BLaER1 (cell line): ENCODE measurements at regions not wholly inside any gene's neighbourhood (a gene's known extent, or its start where the extent isn't known, plus 50 kb on each side); places are given as distances from the start of the nearest gene placed in this dataset.

Experiments used
- H3K27ac ChIP-seq: shearing (Covaris generic); formaldehyde crosslinking; 2 replicates; pipeline ENCODE4 v1.8.1; 2022
- H3K27me3 ChIP-seq: shearing (Covaris generic); formaldehyde crosslinking; 2 replicates; pipeline ENCODE4 v1.8.1; 2022
- H3K36me3 ChIP-seq: shearing (Covaris generic); formaldehyde crosslinking; 2 replicates; pipeline ENCODE4 v1.8.1; 2022
- H3K4me1 ChIP-seq: shearing (Covaris generic); formaldehyde crosslinking; 2 replicates; pipeline ENCODE4 v1.8.1; 2022
- H3K4me2 ChIP-seq: shearing (Covaris generic); formaldehyde crosslinking; 2 replicates; pipeline ENCODE4 v1.8.1; 2022
- H3K4me3 ChIP-seq: shearing (Covaris generic); formaldehyde crosslinking; 2 replicates; pipeline ENCODE4 v1.8.1; 2022
- H3K9ac ChIP-seq: shearing (Covaris generic); formaldehyde crosslinking; 2 replicates; pipeline ENCODE4 v1.8.1; 2022
- H3K9me3 ChIP-seq: shearing (Covaris generic); formaldehyde crosslinking; 2 replicates; pipeline ENCODE4 v1.8.1; 2022
- H4K20me1 ChIP-seq: shearing (Covaris generic); formaldehyde crosslinking; 2 replicates; pipeline ENCODE4 v1.8.1; 2022
- Cebpa-rat ChIP-seq: shearing (Covaris generic); IDR thresholded peaks from 2 replicates; pipeline ENCODE4 v1.8.1; 2022

- Histone ChIP-seq H3K9ac (no peak overlapping the region), H4K20me1 (no peaks in the 10 kb centered on the region), H3K4me1 (no peaks in the 10 kb centered on the region), H3K9me3 (peaks cover 41% of the 10 kb centered on the region), H3K27me3 (no peaks in the 10 kb centered on the region), H3K4me2 (no peak overlapping the region), H3K36me3 (no peaks in the 10 kb centered on the region), H3K4me3 (no peak overlapping the region), H3K27ac (no peak overlapping the region)
- no peak for TF ChIP-seq Cebpa-rat
Measured at GRCh38 chr1:57839067-57839466, 415.2 kb upstream of the DAB1 start.

DNA sequence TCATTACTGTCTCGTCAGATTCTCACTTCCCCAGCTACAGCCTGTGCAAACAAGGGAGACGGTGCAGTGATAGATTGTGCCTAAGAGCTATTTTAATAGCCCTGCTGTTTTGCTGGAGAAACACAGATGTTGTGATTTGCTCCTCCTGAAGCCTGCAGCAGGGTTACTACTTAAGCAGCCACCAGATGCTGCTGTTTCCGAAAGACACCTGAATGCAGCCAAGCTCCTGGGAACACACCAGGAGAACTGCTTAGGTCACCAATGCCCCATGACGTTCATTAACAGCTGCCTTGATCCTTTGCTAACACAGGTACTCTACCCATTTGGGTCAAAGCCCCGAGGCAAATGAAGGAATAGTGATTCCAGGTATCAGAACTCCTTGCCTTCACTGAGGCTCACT lies 411.8 kb upstream of the DAB1 start:
- H3K9ac ChIP-seq, result no peak overlapping the region
- H3K9me3 ChIP-seq, result peaks cover 13% of the 10 kb centered on the region
- no peak overlapping the region for H3K4me3 ChIP-seq
- no peaks in the 10 kb centered on the region for H3K36me3 ChIP-seq
- H4K20me1 ChIP-seq, result no peaks in the 10 kb centered on the region
- H3K27ac ChIP-seq, result no peak overlapping the region
- no peak overlapping the region for H3K4me2 ChIP-seq
- no peaks in the 10 kb centered on the region for H3K4me1 ChIP-seq
- no peak for TF ChIP-seq Cebpa-rat
- H3K27me3 ChIP-seq, result no peaks in the 10 kb centered on the region

DNA sequence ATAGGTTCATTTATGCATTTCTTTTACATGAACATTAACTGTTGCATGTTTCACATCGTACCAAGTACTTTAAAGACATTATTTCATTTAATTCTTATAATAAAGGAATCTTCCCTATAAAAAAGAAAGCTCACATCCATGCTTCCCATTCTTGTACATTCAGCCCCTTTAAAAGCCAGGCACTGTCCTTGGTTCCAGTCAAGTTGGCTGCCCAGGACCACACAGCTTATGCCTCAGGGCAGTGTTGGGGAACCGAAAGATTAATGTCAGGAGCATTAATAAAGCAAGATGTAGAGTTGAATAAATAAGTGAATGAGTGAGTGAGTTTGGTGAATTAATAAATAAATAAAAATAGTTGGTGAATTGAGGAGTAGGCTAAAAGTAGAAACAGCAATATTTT lies 409.4 kb upstream of the DAB1 start:
- H3K4me1 ChIP-seq, result no peaks in the 10 kb centered on the region
- TF ChIP-seq Cebpa-rat, result no peak
- no peak overlapping the region for H3K4me3 ChIP-seq
- H3K9me3 ChIP-seq, result no peaks in the 10 kb centered on the region
- no peaks in the 10 kb centered on the region for H4K20me1 ChIP-seq
- H3K36me3 ChIP-seq, result no peaks in the 10 kb centered on the region
- no peak overlapping the region for H3K27ac ChIP-seq
- no peak overlapping the region for H3K9ac ChIP-seq
- no peaks in the 10 kb centered on the region for H3K27me3 ChIP-seq
- H3K4me2 ChIP-seq, result no peak overlapping the region

DNA sequence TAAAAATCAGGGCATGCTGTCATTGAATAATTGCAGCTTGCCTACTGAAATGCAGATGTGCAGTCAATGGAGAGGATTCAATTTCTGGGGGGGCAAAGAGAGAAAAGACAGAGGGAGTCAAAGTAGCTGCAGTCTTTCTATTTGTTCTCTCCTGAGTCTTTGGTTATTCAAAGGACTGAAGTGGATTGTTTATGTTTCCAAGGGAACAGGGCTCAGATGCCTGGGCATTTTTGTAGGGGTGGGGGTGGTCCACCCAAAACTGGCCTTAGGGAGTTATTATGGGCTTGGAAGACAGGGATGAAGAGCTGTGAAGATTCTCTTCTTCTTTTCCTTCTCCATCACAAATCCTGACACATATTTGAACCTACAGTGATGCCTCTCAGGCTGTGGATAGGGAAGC lies 408.8 kb upstream of the DAB1 start:
- no peak overlapping the region for H3K4me2 ChIP-seq

DNA sequence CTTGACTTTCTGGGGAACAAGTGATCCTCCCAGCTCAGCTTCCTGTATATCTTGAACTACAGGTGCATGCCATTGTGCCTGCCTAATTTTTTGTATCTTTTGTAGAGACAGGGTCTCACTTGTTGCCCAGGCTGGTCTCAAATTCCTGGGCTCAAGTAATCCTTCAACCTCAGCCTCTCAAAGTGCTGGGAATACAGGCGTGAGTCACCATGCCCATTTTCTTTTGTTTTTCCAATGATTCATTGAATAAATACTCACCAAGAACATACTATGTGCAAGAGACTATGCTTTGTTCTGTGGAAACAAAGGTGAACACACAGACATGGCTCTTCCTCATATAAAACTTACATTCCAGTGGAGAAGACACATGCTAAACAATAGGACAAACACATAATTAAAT lies 407.8 kb upstream of the DAB1 start:
- no peak overlapping the region for H3K4me2 ChIP-seq

More for the DNA sequence above, 408.8 kb upstream of the DAB1 start:
- no peaks in the 10 kb centered on the region for H3K4me1 ChIP-seq
- H3K9me3 ChIP-seq, result no peaks in the 10 kb centered on the region
- no peaks in the 10 kb centered on the region for H3K27me3 ChIP-seq
- H3K36me3 ChIP-seq, result no peaks in the 10 kb centered on the region
- H3K9ac ChIP-seq, result no peak overlapping the region
- H3K4me3 ChIP-seq, result no peak overlapping the region
- H3K27ac ChIP-seq, result no peak overlapping the region
- no peaks in the 10 kb centered on the region for H4K20me1 ChIP-seq
- no peak for TF ChIP-seq Cebpa-rat

DNA sequence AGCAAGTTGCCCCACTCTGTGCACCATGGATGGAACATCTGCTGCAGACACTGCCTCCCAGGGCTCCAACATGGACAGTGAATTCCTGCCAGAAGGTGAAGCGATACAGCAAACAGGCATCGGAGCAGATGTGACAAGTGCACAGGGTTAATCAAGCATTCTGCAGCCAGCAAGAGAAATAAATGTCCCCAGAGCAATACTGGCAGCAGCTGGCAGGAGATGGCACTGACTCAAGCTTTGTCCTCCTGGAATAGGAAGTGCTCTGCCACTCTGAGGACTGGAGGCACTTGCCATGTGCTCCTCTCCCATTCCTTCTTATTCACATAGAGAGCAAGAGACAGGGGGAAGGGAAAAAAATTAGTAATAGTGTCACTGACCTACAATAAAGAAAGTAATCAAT lies 402.7 kb upstream of the DAB1 start:
- Histone ChIP-seq H3K27me3 (no peaks in the 10 kb centered on the region), H3K4me2 (no peak overlapping the region), H3K36me3 (no peaks in the 10 kb centered on the region), H3K4me1 (no peaks in the 10 kb centered on the region), H3K4me3 (no peak overlapping the region), H3K27ac (no peak overlapping the region), H3K9ac (no peak overlapping the region), H3K9me3 (no peaks in the 10 kb centered on the region), H4K20me1 (no peaks in the 10 kb centered on the region)
- TF ChIP-seq Cebpa-rat, result no peak

More for the DNA sequence above, 407.8 kb upstream of the DAB1 start:
- Histone ChIP-seq H3K9ac (no peak overlapping the region), H3K27me3 (no peaks in the 10 kb centered on the region), H3K36me3 (no peaks in the 10 kb centered on the region), H4K20me1 (no peaks in the 10 kb centered on the region), H3K4me1 (no peaks in the 10 kb centered on the region), H3K27ac (no peak overlapping the region), H3K4me3 (no peak overlapping the region), H3K9me3 (no peaks in the 10 kb centered on the region)
- TF ChIP-seq Cebpa-rat, result no peak

- Histone ChIP-seq H3K4me2 (no peak overlapping the region), H3K9ac (no peak overlapping the region), H3K36me3 (no peaks in the 10 kb centered on the region), H3K27me3 (no peaks in the 10 kb centered on the region), H3K27ac (no peak overlapping the region), H3K4me3 (no peak overlapping the region), H4K20me1 (no peaks in the 10 kb centered on the region), H3K4me1 (no peaks in the 10 kb centered on the region), H3K9me3 (no peaks in the 10 kb centered on the region)
- TF ChIP-seq Cebpa-rat, result no peak
Measured at GRCh38 chr1:57824535-57824934, 400.7 kb upstream of the DAB1 start.

GRCh38 chr1:57820356-57821095 lies 396.7 kb upstream of the DAB1 start:
- Histone ChIP-seq H3K4me1 (no peaks in the 10 kb centered on the region), H3K27ac (no peak overlapping the region), H3K9me3 (no peaks in the 10 kb centered on the region), H3K4me3 (no peak overlapping the region), H4K20me1 (no peaks in the 10 kb centered on the region), H3K36me3 (no peaks in the 10 kb centered on the region), H3K9ac (no peak overlapping the region), H3K4me2 (no peak overlapping the region), H3K27me3 (no peaks in the 10 kb centered on the region)
- TF ChIP-seq Cebpa-rat, result no peak

- TF ChIP-seq Cebpa-rat, result no peak
- no peak overlapping the region for H3K4me2 ChIP-seq
- no peak overlapping the region for H3K4me3 ChIP-seq
- no peaks in the 10 kb centered on the region for H3K27me3 ChIP-seq
- no peak overlapping the region for H3K27ac ChIP-seq
- H3K4me1 ChIP-seq, result no peaks in the 10 kb centered on the region
- H3K36me3 ChIP-seq, result no peaks in the 10 kb centered on the region
- no peaks in the 10 kb centered on the region for H3K9me3 ChIP-seq
- H4K20me1 ChIP-seq, result no peaks in the 10 kb centered on the region
- no peak overlapping the region for H3K9ac ChIP-seq
Measured at GRCh38 chr1:57819893-57820292, 396.0 kb upstream of the DAB1 start.

DNA sequence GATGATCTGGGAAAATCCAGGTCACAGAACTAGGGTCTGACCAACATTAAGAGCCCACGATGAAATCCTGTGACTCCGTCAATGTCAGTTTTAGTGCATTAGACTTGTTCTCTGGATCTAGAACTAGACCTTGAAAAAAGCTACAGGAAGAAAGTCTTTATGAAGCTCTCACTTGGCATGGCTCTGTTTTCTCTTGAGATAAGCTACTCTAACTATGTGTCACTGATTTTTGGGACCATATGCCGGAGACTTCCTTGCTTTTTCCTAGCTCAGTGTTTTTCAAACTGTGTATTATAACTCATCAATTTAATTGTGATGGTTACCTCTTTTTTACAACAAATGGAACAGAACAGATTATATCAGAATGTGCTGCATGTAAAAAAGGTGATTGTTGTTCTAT lies 379.7 kb upstream of the DAB1 start:
- Histone ChIP-seq H3K4me1 (no peaks in the 10 kb centered on the region), H3K36me3 (no peaks in the 10 kb centered on the region), H3K4me3 (no peak overlapping the region), H3K27me3 (no peaks in the 10 kb centered on the region), H3K27ac (no peak overlapping the region), H3K9ac (no peak overlapping the region), H3K9me3 (peaks cover 20% of the 10 kb centered on the region), H4K20me1 (no peaks in the 10 kb centered on the region), H3K4me2 (no peak overlapping the region)
- TF ChIP-seq Cebpa-rat, result no peak

DNA sequence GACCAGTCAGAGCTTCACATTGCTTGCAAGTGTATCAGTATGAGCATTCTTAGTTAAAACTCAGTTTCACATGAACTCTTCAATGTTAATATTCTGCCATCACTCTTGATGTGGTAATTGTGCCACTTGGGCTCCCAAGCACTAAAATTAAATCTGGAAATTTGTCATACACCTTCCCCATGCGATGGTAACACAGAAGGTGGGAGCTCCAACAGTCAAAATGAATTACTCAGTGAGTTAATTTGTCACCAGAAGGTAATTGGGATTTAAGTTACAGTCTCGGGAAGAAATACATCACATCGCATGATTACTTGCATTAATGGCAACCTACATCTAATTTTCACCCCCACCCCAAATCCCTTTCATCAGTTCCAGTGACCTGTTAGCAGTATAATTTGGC lies 376.5 kb upstream of the DAB1 start:
- Histone ChIP-seq H4K20me1 (no peaks in the 10 kb centered on the region), H3K9me3 (peaks cover 20% of the 10 kb centered on the region), H3K9ac (no peak overlapping the region), H3K36me3 (no peaks in the 10 kb centered on the region), H3K27ac (no peak overlapping the region), H3K4me1 (no peaks in the 10 kb centered on the region), H3K4me2 (no peak overlapping the region), H3K4me3 (no peak overlapping the region), H3K27me3 (no peaks in the 10 kb centered on the region)
- no peak for TF ChIP-seq Cebpa-rat
